D341Med (cell line): ENCODE measurements at regions not wholly inside any gene's neighbourhood (a gene's known extent, or its start where the extent isn't known, plus 50 kb on each side); places are given as distances from the start of the nearest gene placed in this dataset.
"Not testable (repeated sequence)": the region's sequence is repeated elsewhere in the genome, so short reads cannot be mapped to it uniquely, and the experiment has no call there.

Experiments
- DNase-seq: peaks from one replicate; pipeline ENCODE4 v3.0.0; 2012; ENCODE audit warnings: low spot score

- DNase-seq = no peak
Observed at GRCh38 chr5:58300346-58300895, 159.5 kb downstream of the PLK2 start.

GRCh38 chr5:58299256-58299655 lies 160.6 kb downstream of the PLK2 start:
- DNase-seq = no peak

GRCh38 chr5:58294598-58295305 lies 165.1 kb downstream of the PLK2 start:
- no peak for DNase-seq

GRCh38 chr5:58288275-58288674 lies 171.6 kb downstream of the PLK2 start:
- not testable (repeated sequence) for DNase-seq

GRCh38 chr5:58286741-58287140 lies 173.1 kb downstream of the PLK2 start:
- no peak for DNase-seq

GRCh38 chr5:58285900-58286299 lies 174.0 kb downstream of the PLK2 start:
- DNase-seq = no peak

GRCh38 chr5:58284886-58285285 lies 175.0 kb downstream of the PLK2 start:
- DNase-seq = no peak

GRCh38 chr5:58281189-58281588 lies 178.7 kb downstream of the PLK2 start:
- DNase-seq = no peak

GRCh38 chr5:58279259-58279658 lies 180.6 kb downstream of the PLK2 start:
- no peak for DNase-seq

- no peak for DNase-seq
Observed at GRCh38 chr5:58276431-58276830, 183.5 kb downstream of the PLK2 start.

- no peak for DNase-seq
Observed at GRCh38 chr5:58275516-58275915, 184.4 kb downstream of the PLK2 start.

- DNase-seq = no peak
Observed at GRCh38 chr5:58274191-58274590, 185.7 kb downstream of the PLK2 start.

GRCh38 chr5:58273711-58274110 lies 186.2 kb downstream of the PLK2 start:
- no peak for DNase-seq

GRCh38 chr5:58268268-58268667 lies 191.6 kb downstream of the PLK2 start:
- no peak for DNase-seq

- DNase-seq = no peak
Observed at GRCh38 chr5:58266402-58266801, 193.5 kb downstream of the PLK2 start.

- no peak for DNase-seq
Observed at GRCh38 chr5:58265246-58265930, 194.5 kb downstream of the PLK2 start.

GRCh38 chr5:58264276-58264675 lies 195.6 kb downstream of the PLK2 start:
- no peak for DNase-seq

- no peak for DNase-seq
Observed at GRCh38 chr5:58263296-58263695, 196.6 kb downstream of the PLK2 start.

- DNase-seq = no peak
Observed at GRCh38 chr5:58262226-58262625, 197.7 kb downstream of the PLK2 start.

- DNase-seq = no peak
Observed at GRCh38 chr5:58261605-58262004, 198.3 kb downstream of the PLK2 start.

- DNase-seq = no peak
Observed at GRCh38 chr5:58260243-58260642, 199.6 kb downstream of the PLK2 start.

GRCh38 chr5:58259685-58260152 lies 200.2 kb downstream of the PLK2 start:
- peak; percentile 12 for DNase-seq

GRCh38 chr5:58258984-58259684 lies 200.8 kb downstream of the PLK2 start:
- DNase-seq = no peak
